Sigmoid colon (tissue), 4 donors: ENCODE measurements at regions not wholly inside any gene's neighbourhood (a gene's known extent, or its start where the extent isn't known, plus 50 kb on each side); places are given as distances from the start of the nearest gene placed in this dataset.

Source experiments
- EP300 ChIP-seq, 4 donors: sonication (generic); formaldehyde crosslinking; IDR thresholded peaks; one replicate each; pipeline ENCODE4 v1.6.1; 2017; ENCODE audit warnings: antibody characterized with exemption in 4 of 4
- TF ChIP-seq, protein P1 (sequence below), 4 experiments: fragments of 450-650 bp in 3 of 4; fragments of 200-600 bp in 1 of 4; IDR thresholded peaks; one replicate each; pipeline ENCODE4 v1.5.1; 2016 to 2019; ENCODE audit warnings: antibody characterized with exemption in 4 of 4, mild to moderate bottlenecking in 3 of 4, moderate library complexity in 2 of 4

DNA sequence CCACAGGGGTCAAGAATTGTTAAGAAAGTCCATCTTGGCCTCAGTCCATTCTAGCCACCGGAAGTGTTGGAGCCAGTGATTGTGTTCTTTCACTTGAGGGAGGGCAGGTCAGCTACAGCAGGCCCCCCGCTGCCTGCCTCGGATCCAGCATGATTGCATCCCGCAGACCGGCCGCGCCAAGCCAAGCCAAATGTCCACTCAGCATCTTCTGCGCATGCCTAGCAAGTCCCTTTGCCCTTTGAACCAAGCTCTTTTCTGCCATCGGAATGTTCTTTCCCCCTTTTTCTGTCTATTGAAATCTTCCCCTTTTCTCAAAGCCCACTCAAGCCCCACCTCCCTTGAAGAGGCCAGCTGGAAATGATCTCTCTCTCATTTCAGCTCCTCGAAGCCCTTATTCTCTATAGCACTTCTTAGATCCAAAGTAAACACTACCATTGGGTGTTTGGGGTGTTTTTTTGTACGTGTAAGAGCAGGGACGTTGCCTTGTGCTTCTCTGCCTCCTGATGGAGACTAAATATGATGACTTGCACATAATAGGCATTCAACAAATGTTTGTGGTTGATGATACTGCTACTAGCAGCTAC, 147.8 kb upstream of the BCOR start:
- no peak for TF ChIP-seq EP300 (IDR thresholded peaks at IDR 0.05)
- TF ChIP-seq, protein P1, sequence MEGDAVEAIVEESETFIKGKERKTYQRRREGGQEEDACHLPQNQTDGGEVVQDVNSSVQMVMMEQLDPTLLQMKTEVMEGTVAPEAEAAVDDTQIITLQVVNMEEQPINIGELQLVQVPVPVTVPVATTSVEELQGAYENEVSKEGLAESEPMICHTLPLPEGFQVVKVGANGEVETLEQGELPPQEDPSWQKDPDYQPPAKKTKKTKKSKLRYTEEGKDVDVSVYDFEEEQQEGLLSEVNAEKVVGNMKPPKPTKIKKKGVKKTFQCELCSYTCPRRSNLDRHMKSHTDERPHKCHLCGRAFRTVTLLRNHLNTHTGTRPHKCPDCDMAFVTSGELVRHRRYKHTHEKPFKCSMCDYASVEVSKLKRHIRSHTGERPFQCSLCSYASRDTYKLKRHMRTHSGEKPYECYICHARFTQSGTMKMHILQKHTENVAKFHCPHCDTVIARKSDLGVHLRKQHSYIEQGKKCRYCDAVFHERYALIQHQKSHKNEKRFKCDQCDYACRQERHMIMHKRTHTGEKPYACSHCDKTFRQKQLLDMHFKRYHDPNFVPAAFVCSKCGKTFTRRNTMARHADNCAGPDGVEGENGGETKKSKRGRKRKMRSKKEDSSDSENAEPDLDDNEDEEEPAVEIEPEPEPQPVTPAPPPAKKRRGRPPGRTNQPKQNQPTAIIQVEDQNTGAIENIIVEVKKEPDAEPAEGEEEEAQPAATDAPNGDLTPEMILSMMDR (IDR thresholded peaks at IDR 0.05): no peak
